ENCODE measurements at regions not wholly inside any gene's neighbourhood (a gene's known extent, or its start where the extent isn't known, plus 50 kb on each side); places are given as distances from the start of the nearest gene placed in this dataset.

DNA sequence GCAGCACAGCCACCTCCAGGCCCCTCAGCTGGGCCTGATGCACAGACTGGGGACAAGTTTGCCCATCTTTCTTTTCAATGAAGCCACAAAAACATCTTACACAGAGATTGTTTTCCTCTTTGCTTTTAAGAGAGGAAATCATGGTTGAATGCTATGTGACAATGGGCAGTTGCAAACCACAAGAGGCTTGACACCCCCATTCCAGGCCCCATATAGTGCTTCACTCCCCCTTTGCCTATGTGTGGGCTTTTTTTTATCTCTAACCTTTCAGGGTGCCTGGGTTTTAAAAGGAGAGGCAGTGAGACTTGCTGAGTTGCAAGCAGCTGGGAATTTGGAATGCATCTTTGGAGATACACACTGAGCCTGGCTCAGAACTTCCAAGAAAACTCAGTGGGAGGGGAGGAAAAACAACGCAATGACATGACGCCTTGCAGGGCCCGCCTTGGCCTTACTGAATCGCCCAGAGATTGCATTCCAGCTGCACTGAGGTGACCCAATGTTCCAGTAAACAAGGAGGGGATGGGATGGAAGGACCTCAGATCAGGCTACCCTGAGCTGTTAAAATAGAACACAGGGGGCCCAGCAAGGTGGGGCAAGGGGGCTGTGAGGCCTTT lies 145.2 kb upstream of the ZNF648 start:
- no peak overlapping the region for H3K18ac ChIP-seq (ENCODE audit: insufficient read length, low read depth, low read length)
- no peak overlapping the region for H2BK12ac ChIP-seq (ENCODE audit: insufficient read length, low read depth, low read length)
- H4K8ac ChIP-seq (replicated peaks; ENCODE audit: insufficient read length, low read depth, low read length) = no peak overlapping the region
- no peak overlapping the region for H2AFZ ChIP-seq (ENCODE audit: low read length)
- no peaks in the 10 kb centered on the region for H3K79me2 ChIP-seq (ENCODE audit: insufficient read depth, low read length)
- H3K9me3 Mint-ChIP-seq = no peaks in the 10 kb centered on the region; a peak in 1 of 5 replicates
- no peak overlapping the region for H4K5ac ChIP-seq (ENCODE audit: insufficient read length, low read depth, low read length)
- H2AK5ac ChIP-seq (ENCODE audit: insufficient read length, low read length) = no peak overlapping the region
- no peak overlapping the region for H3K4me2 ChIP-seq (ENCODE audit: insufficient read depth, insufficient read length, low read length)
- no peaks in the 10 kb centered on the region for H3K79me1 ChIP-seq (ENCODE audit: insufficient read depth, low read depth, low read length, poor library complexity, severe bottlenecking)
- peak overlapping the region in 1 of 3 experiments; percentile 11; a peak in 2 of 7 replicates for H3K27ac Mint-ChIP-seq
- DNase-seq = no peak
- H3K4me3 Mint-ChIP-seq = no peak overlapping the region
- no peaks in the 10 kb centered on the region for H3K9me3 ChIP-seq (ENCODE audit: control insufficient read depth, low read depth, low read length)
- H3K4me1 Mint-ChIP-seq = peaks cover 6 to 16% of the 10 kb centered on the region in 2 experiments; a peak in 3 of 4 replicates
- no peaks in the 10 kb centered on the region for H3K27me3 ChIP-seq (ENCODE audit: insufficient read depth, low read length)
- H2BK15ac ChIP-seq (ENCODE audit: low read depth, low read length) = no peak overlapping the region
- H3T11ph ChIP-seq (ENCODE audit: low read length) = no peak overlapping the region
- TF ChIP-seq, protein P1, sequence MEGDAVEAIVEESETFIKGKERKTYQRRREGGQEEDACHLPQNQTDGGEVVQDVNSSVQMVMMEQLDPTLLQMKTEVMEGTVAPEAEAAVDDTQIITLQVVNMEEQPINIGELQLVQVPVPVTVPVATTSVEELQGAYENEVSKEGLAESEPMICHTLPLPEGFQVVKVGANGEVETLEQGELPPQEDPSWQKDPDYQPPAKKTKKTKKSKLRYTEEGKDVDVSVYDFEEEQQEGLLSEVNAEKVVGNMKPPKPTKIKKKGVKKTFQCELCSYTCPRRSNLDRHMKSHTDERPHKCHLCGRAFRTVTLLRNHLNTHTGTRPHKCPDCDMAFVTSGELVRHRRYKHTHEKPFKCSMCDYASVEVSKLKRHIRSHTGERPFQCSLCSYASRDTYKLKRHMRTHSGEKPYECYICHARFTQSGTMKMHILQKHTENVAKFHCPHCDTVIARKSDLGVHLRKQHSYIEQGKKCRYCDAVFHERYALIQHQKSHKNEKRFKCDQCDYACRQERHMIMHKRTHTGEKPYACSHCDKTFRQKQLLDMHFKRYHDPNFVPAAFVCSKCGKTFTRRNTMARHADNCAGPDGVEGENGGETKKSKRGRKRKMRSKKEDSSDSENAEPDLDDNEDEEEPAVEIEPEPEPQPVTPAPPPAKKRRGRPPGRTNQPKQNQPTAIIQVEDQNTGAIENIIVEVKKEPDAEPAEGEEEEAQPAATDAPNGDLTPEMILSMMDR (conservative IDR thresholded peaks at IDR 0.05) = no peak
- H3K4me1 ChIP-seq (ENCODE audit: insufficient read depth, low read length) = no peaks in the 10 kb centered on the region
- H4K91ac ChIP-seq (ENCODE audit: insufficient read length, low read depth, low read length) = no peak overlapping the region
- H3K56ac ChIP-seq (ENCODE audit: insufficient read length, low read depth, low read length) = no peak overlapping the region
- no peak overlapping the region for H3K27ac ChIP-seq (ENCODE audit: insufficient read length, low read depth, low read length)
- WGBS (ENCODE audit: extremely low coverage, insufficient read length, low lambda C conversion rate) = no CpG with 5 or more reads among the region's 4 CpGs
- no peak overlapping the region for H3K4ac ChIP-seq (ENCODE audit: low read depth, low read length)
- no peaks in the 10 kb centered on the region for H3K27me3 Mint-ChIP-seq (ENCODE audit: low read depth)
- H3K23me2 ChIP-seq (ENCODE audit: insufficient read length, low read depth, low read length, poor library complexity, severe bottlenecking) = no peaks in the 10 kb centered on the region
- H3K9ac ChIP-seq (ENCODE audit: extremely low read depth, insufficient read length, low read length) = no peak overlapping the region
- H3K23ac ChIP-seq (ENCODE audit: insufficient read length, low read depth, low read length) = no peak overlapping the region
- H4K20me1 ChIP-seq (ENCODE audit: control insufficient read depth, insufficient read depth, insufficient read length) = no peaks in the 10 kb centered on the region
- H2BK5ac ChIP-seq (ENCODE audit: insufficient read length, low read length) = no peak overlapping the region
- no peaks in the 10 kb centered on the region for H3K36me3 Mint-ChIP-seq (ENCODE audit: insufficient read depth in 1 of 3, low read depth in 3 of 3)
- no peak overlapping the region for H3K14ac ChIP-seq (ENCODE audit: insufficient read depth, low read length)
- no peak overlapping the region for H2BK20ac ChIP-seq (ENCODE audit: low read depth, low read length, poor library complexity, severe bottlenecking)
- no peak overlapping the region for H2BK120ac ChIP-seq (ENCODE audit: low read depth, low read length, poor library complexity, severe bottlenecking)

Measured in H9 (cell line).